NT2/D1 (cell line): ENCODE measurements at regions not wholly inside any gene's neighbourhood (a gene's known extent, or its start where the extent isn't known, plus 50 kb on each side); places are given as distances from the start of the nearest gene placed in this dataset.

Source experiments
- YY1 ChIP-seq: IDR thresholded peaks from 2 replicates; pipeline ENCODE4 v1.6.1; 2011; ENCODE audit not compliant: insufficient read length, insufficient read depth
- ZNF274 ChIP-seq: IDR thresholded peaks from 2 replicates; pipeline ENCODE4 v1.6.1; 2011; ENCODE audit warnings: mild to moderate bottlenecking, low read depth, low read length

DNA sequence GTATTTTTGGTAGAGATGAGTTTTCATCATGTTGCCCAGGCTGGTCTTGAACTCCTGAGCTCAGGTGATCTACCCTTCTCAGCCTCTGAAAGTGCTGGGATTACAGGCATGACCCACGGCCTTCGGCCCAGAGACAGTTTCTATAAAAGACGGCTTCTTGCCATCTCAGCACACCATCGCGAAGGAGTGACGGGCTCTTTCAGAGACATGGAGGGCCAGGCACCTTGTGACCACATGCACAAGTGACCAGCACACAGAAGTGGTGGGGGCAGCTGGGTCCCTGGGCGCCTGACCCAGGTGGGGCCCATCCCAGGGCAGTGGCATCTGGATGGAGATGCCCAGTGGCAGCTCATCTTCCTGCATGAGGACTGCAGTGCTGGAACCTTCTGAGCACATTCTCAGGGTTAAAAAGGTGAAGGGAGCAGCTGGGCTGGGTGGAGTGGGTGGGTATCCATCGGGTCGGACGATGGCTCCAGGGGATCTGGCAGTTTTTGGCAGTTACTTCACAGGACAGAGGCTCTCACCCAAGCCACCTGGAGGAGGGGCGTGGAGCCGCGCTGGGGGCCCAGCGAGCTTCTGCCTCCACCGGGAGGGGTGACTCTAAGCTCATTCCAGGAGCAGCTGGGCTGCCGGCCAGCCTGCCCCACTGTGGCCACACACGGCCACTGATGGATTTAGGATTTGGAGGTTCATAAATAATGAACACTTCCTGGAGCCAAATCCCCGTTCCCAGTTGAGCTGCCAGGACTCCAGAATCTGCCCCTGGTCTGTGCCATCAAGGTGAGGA lies 373.0 kb downstream of the CTTN start:
- TF ChIP-seq YY1 (no peak), ZNF274 (no peak)
